Osteocyte (in vitro differentiated cells): ENCODE measurements at regions not wholly inside any gene's neighbourhood (a gene's known extent, or its start where the extent isn't known, plus 50 kb on each side); places are given as distances from the start of the nearest gene placed in this dataset.

Experiments
- DNase-seq: peaks from one replicate; pipeline ENCODE4 v3.0.0; 2021; ENCODE audit warnings: mixed read lengths; ENCODE audit not compliant: unreplicated experiment; ENCODE audit errors: extremely low spot score
- H3K27ac Mint-ChIP-seq: one replicate; pipeline ENCODE4 v1.8.0; 2021; ENCODE audit warnings: mild to moderate bottlenecking, mixed read lengths; ENCODE audit not compliant: unreplicated experiment
- H3K27me3 Mint-ChIP-seq: one replicate; pipeline ENCODE4 v1.8.0; 2021; ENCODE audit warnings: mixed read lengths; ENCODE audit not compliant: unreplicated experiment
- H3K36me3 Mint-ChIP-seq: one replicate; pipeline ENCODE4 v1.8.0; 2021; ENCODE audit warnings: mixed read lengths; ENCODE audit not compliant: unreplicated experiment
- H3K4me1 Mint-ChIP-seq: one replicate; pipeline ENCODE4 v1.8.0; 2021; ENCODE audit warnings: mixed read lengths; ENCODE audit not compliant: unreplicated experiment
- H3K4me3 Mint-ChIP-seq: one replicate; pipeline ENCODE4 v1.8.0; 2021; ENCODE audit warnings: mild to moderate bottlenecking, moderate library complexity, mixed read lengths; ENCODE audit not compliant: unreplicated experiment
- H3K9me3 Mint-ChIP-seq: one replicate; pipeline ENCODE4 v1.8.0; 2021; ENCODE audit warnings: mixed read lengths; ENCODE audit not compliant: unreplicated experiment
- CTCF ChIP-seq: fragments of 200-600 bp; sonication (generic); IDR thresholded peaks from 2 replicates; pipeline ENCODE4 v1.5.0; 2021; ENCODE audit warnings: antibody characterized with exemption, mild to moderate bottlenecking, moderate library complexity

GRCh38 chr19:31432201-31432810, 83.1 kb upstream of the TSHZ3 start:
- no peak for TF ChIP-seq CTCF
- peak; percentile 70 for DNase-seq
- Mint-ChIP-seq H3K4me1 (no peaks in the 10 kb centered on the region), H3K4me3 (no peak overlapping the region), H3K9me3 (peaks cover 7% of the 10 kb centered on the region), H3K36me3 (no peaks in the 10 kb centered on the region), H3K27ac (no peak overlapping the region), H3K27me3 (no peaks in the 10 kb centered on the region)

GRCh38 chr19:31436121-31436776, 87.0 kb upstream of the TSHZ3 start:
- no peak for TF ChIP-seq CTCF
- no peak overlapping the region for H3K27ac Mint-ChIP-seq
- H3K27me3 Mint-ChIP-seq = no peaks in the 10 kb centered on the region
- no peaks in the 10 kb centered on the region for H3K36me3 Mint-ChIP-seq
- no peak overlapping the region for H3K4me3 Mint-ChIP-seq
- peak; percentile 56 for DNase-seq
- peaks cover 7% of the 10 kb centered on the region for H3K9me3 Mint-ChIP-seq
- H3K4me1 Mint-ChIP-seq = no peaks in the 10 kb centered on the region

- no peak overlapping the region for H3K27ac Mint-ChIP-seq
Observed at GRCh38 chr19:31438401-31439269, 89.4 kb upstream of the TSHZ3 start.

GRCh38 chr19:31439270-31439573, 90.0 kb upstream of the TSHZ3 start:
- Mint-ChIP-seq H3K4me3 (no peak overlapping the region), H3K27ac (no peak overlapping the region), H3K4me1 (no peaks in the 10 kb centered on the region), H3K9me3 (peaks cover 7% of the 10 kb centered on the region), H3K27me3 (no peaks in the 10 kb centered on the region), H3K36me3 (no peaks in the 10 kb centered on the region)
- DNase-seq = no peak
- no peak for TF ChIP-seq CTCF

More at GRCh38 chr19:31438401-31439269, 89.4 kb upstream of the TSHZ3 start:
- H3K27me3 Mint-ChIP-seq = no peaks in the 10 kb centered on the region
- H3K36me3 Mint-ChIP-seq = no peaks in the 10 kb centered on the region
- no peak overlapping the region for H3K4me3 Mint-ChIP-seq
- DNase-seq = peak; percentile 75
- no peak for TF ChIP-seq CTCF
- no peaks in the 10 kb centered on the region for H3K4me1 Mint-ChIP-seq
- peaks cover 7% of the 10 kb centered on the region for H3K9me3 Mint-ChIP-seq

DNA sequence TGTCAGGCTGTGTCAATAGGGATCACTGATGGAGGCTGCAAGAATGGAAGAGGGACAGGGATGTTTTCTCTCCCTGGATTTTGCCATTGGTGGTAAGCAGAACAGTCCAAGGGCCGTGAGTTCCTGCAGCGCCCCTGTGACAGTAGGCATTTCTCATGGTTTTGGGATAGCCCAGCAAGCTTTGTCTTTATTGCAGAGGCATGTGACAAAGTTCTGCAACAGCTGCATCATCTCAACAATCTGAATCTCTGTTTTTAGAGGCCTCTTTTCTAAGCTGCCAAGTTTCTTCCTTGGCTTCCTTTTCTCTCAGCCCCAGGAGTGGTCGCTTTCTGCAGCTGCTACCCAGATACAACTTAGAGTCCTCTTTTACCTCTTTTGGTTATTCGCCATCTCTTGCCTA, 95.7 kb upstream of the TSHZ3 start:
- Mint-ChIP-seq H3K36me3 (no peaks in the 10 kb centered on the region), H3K27ac (no peak overlapping the region), H3K9me3 (peaks cover 9% of the 10 kb centered on the region), H3K4me1 (no peaks in the 10 kb centered on the region), H3K27me3 (no peaks in the 10 kb centered on the region), H3K4me3 (no peak overlapping the region)
- TF ChIP-seq CTCF = no peak
- no peak for DNase-seq
